Esophagus squamous epithelium (tissue), 4 donors: ENCODE measurements at regions not wholly inside any gene's neighbourhood (a gene's known extent, or its start where the extent isn't known, plus 50 kb on each side); places are given as distances from the start of the nearest gene placed in this dataset.

Source experiments
- CTCF ChIP-seq, 6 experiments: fragments of 450-650 bp in 4 of 6; fragments of 200-600 bp in 2 of 6; sonication (generic) in 2 of 6; IDR thresholded peaks; one replicate each; pipeline ENCODE4 v1.5.1; 2016 to 2019; ENCODE audit warnings: antibody characterized with exemption in 6 of 6, mild to moderate bottlenecking in 4 of 6, moderate library complexity in 4 of 6
- POLR2A ChIP-seq, 4 donors: fragments of 450-650 bp; IDR thresholded peaks; one replicate each; pipeline ENCODE4 v1.6.1; 2017; ENCODE audit warnings: antibody characterized with exemption in 4 of 4, mild to moderate bottlenecking in 4 of 4, moderate library complexity in 3 of 4

GRCh38 chr7:16202303-16202702, 219.0 kb downstream of the CRPPA start:
- TF ChIP-seq POLR2A (IDR thresholded peaks at IDR 0.05) = no peak
- TF ChIP-seq CTCF (IDR thresholded peaks at IDR 0.05) = no peak
